ENCODE measurements at regions not wholly inside any gene's neighbourhood (a gene's known extent, or its start where the extent isn't known, plus 50 kb on each side); places are given as distances from the start of the nearest gene placed in this dataset.
"Not testable (repeated sequence)": the region's sequence is repeated elsewhere in the genome, so short reads cannot be mapped to it uniquely, and the experiment has no call there.

- no peaks in the 10 kb centered on the region for H3K9me3 ChIP-seq (replicated peaks; ENCODE audit: control insufficient read depth, low read depth, low read length)
- no peak for DNase-seq
- H3K4me3 ChIP-seq (ENCODE audit: low read length): no peak overlapping the region
- no peaks in the 10 kb centered on the region for H3K36me3 ChIP-seq (ENCODE audit: control insufficient read depth, insufficient read depth, low read length)
- no peaks in the 10 kb centered on the region for H3K27me3 ChIP-seq (ENCODE audit: control insufficient read depth, insufficient read depth, low read length)
- no peaks in the 10 kb centered on the region for H3K4me1 ChIP-seq (ENCODE audit: control insufficient read depth, insufficient read depth, low read length)
- no peak overlapping the region for H3K27ac ChIP-seq (ENCODE audit: low read length)
- 100% methylated on average over 1 of the region's 1 CpG for WGBS (ENCODE audit: insufficient coverage)
Observed at GRCh38 chr1:172727956-172728603, 69.2 kb downstream of the FASLG start.

DNA sequence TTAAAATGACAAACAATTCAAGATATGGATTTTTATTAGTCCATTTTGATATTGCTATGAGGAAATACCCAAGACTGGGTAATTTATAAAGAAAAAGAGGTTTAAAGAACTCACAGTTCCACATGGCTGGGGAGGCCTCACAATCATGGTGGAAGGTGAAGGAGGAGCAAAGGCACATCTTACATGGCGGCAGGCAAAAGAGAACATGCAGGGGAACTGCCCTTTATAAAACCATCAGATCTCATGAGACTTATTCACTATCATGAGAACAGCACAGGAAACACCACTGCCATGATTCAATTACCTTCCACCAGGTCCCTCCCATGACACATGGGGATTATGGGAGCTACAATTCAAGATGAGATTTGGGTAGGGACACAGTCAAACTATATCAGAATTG lies 69.8 kb downstream of the FASLG start:
- H3K27me3 ChIP-seq (ENCODE audit: control insufficient read depth, insufficient read depth, low read length); H3K36me3 ChIP-seq (ENCODE audit: control insufficient read depth, insufficient read depth, low read length); H3K27ac ChIP-seq (ENCODE audit: low read length); DNase-seq; H3K4me1 ChIP-seq (ENCODE audit: control insufficient read depth, insufficient read depth, low read length); H3K9me3 ChIP-seq (replicated peaks; ENCODE audit: control insufficient read depth, low read depth, low read length); H3K4me3 ChIP-seq (ENCODE audit: low read length): not testable (repeated sequence)
- no CpG with 5 or more reads among the region's 1 CpG for WGBS (ENCODE audit: insufficient coverage)

- Histone ChIP-seq H3K27me3 (ENCODE audit: control insufficient read depth, insufficient read depth, low read length) (no peaks in the 10 kb centered on the region), H3K27ac (ENCODE audit: low read length) (no peak overlapping the region), H3K4me1 (ENCODE audit: control insufficient read depth, insufficient read depth, low read length) (no peaks in the 10 kb centered on the region), H3K36me3 (ENCODE audit: control insufficient read depth, insufficient read depth, low read length) (no peaks in the 10 kb centered on the region), H3K4me3 (ENCODE audit: low read length) (no peak overlapping the region), H3K9me3 (replicated peaks; ENCODE audit: control insufficient read depth, low read depth, low read length) (no peaks in the 10 kb centered on the region)
- no peak for DNase-seq
- WGBS (ENCODE audit: insufficient coverage): no CpG with 5 or more reads among the region's 3 CpGs
Observed at GRCh38 chr1:172732427-172732826, 73.5 kb downstream of the FASLG start.

GRCh38 chr1:172733815-172734214 lies 74.9 kb downstream of the FASLG start:
- Histone ChIP-seq H3K27me3 (ENCODE audit: control insufficient read depth, insufficient read depth, low read length) (no peaks in the 10 kb centered on the region), H3K4me1 (ENCODE audit: control insufficient read depth, insufficient read depth, low read length) (no peaks in the 10 kb centered on the region), H3K4me3 (ENCODE audit: low read length) (no peak overlapping the region), H3K9me3 (replicated peaks; ENCODE audit: control insufficient read depth, low read depth, low read length) (no peaks in the 10 kb centered on the region), H3K27ac (ENCODE audit: low read length) (no peak overlapping the region), H3K36me3 (ENCODE audit: control insufficient read depth, insufficient read depth, low read length) (no peaks in the 10 kb centered on the region)
- DNase-seq: peak; percentile 7

DNA sequence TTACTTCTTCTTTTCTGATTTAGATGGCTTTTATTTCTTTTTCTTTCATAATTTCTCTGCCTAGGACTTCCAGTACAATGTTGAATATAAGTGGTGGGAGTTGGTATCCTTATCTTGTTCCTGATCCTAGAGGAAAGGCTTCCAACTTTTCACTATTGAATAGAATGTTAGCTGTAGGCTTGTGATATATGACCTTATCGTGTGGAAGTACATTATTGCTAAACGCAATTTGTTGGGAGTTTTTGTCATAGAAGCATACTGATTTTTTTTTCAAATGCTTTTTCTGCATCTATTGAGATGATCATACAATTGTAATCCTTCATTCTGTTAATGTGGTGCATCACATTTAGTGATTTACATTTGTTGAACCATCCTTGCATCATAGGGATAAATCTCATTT lies 79.5 kb downstream of the FASLG start:
- Histone ChIP-seq H3K9me3 (replicated peaks; ENCODE audit: control insufficient read depth, low read depth, low read length) (no peaks in the 10 kb centered on the region), H3K36me3 (ENCODE audit: control insufficient read depth, insufficient read depth, low read length) (no peaks in the 10 kb centered on the region), H3K4me1 (ENCODE audit: control insufficient read depth, insufficient read depth, low read length) (no peaks in the 10 kb centered on the region), H3K4me3 (ENCODE audit: low read length) (no peak overlapping the region), H3K27ac (ENCODE audit: low read length) (no peak overlapping the region), H3K27me3 (ENCODE audit: control insufficient read depth, insufficient read depth, low read length) (no peaks in the 10 kb centered on the region)
- no peak for DNase-seq
- WGBS (ENCODE audit: insufficient coverage): no CpG with 5 or more reads among the region's 2 CpGs

- no peak overlapping the region for H3K27ac ChIP-seq (ENCODE audit: low read length)
- no peak overlapping the region for H3K4me3 ChIP-seq (ENCODE audit: low read length)
- DNase-seq: peak; percentile 42
- H3K9me3 ChIP-seq (replicated peaks; ENCODE audit: control insufficient read depth, low read depth, low read length): no peaks in the 10 kb centered on the region
- no peaks in the 10 kb centered on the region for H3K27me3 ChIP-seq (ENCODE audit: control insufficient read depth, insufficient read depth, low read length)
- WGBS (ENCODE audit: insufficient coverage): 34% methylated on average over 5 of the region's 8 CpGs
- no peaks in the 10 kb centered on the region for H3K4me1 ChIP-seq (ENCODE audit: control insufficient read depth, insufficient read depth, low read length)
- no peaks in the 10 kb centered on the region for H3K36me3 ChIP-seq (ENCODE audit: control insufficient read depth, insufficient read depth, low read length)
Observed at GRCh38 chr1:172742599-172743500, 83.9 kb downstream of the FASLG start.

DNA sequence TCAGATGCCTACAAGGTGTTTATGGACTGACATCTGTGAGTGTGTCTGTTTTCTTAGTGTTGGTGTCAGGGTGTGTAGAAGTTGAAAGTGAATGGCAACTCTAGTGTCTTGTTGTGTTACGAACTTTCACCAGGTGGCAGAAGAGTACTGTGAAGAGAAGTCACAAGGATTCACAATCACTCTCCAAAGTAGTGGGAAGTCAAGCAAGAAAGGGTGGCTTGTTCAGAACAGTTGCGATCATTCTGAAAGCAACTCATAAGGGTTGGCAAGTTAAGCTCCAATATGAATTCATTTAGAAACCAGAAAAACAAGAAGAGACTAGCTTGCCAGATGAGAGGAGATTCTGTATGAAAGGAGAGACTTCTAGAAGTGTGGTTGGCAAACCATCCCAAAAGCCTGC lies 86.1 kb downstream of the FASLG start:
- no peak overlapping the region for H3K4me3 ChIP-seq (ENCODE audit: low read length)
- no peaks in the 10 kb centered on the region for H3K36me3 ChIP-seq (ENCODE audit: control insufficient read depth, insufficient read depth, low read length)
- H3K27ac ChIP-seq (ENCODE audit: low read length): no peak overlapping the region
- no peaks in the 10 kb centered on the region for H3K27me3 ChIP-seq (ENCODE audit: control insufficient read depth, insufficient read depth, low read length)
- no peaks in the 10 kb centered on the region for H3K9me3 ChIP-seq (replicated peaks; ENCODE audit: control insufficient read depth, low read depth, low read length)
- 0% methylated on average over 1 of the region's 2 CpGs for WGBS (ENCODE audit: insufficient coverage)
- DNase-seq: peak; percentile 69
- H3K4me1 ChIP-seq (ENCODE audit: control insufficient read depth, insufficient read depth, low read length): no peaks in the 10 kb centered on the region

DNA sequence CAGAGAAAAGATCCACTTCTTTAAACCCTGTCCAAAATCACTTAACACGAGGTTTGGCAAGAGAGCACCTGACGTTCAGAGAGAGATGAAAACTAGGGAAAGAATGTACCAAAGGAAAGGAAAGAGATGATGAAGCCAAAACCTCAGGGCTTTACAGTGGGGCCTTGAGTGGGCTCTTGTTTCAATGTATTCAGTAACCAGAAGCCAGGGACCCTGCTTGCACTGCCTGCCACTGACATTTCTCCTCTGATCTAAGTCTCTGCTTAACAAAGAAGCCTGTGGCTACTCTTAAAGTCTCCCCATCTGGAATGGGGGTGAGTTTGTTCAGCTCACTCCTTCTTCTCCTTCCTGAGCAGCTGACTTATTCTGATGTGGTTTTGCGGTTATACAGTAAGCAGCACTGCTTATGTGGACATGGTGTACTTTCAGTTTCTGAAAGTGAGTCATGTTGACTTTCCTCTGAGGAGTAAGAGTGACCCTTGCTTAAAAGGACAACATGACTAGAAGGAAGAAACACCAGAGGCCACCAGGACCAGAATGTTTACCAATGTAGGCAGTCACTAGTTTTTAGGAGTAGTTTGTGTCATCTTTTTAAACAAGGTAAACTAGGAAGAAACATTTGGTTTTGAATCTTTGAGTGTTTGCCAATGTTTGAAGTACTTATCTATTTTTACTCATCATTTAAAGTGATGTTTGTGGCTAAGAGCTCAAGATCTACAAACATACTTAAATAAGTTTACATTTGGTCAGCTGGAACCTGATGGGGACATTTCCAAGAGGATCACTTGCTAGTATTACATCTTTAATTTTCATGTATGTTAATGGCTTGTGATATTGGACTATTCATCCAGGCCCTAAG lies 87.4 kb downstream of the FASLG start:
- WGBS (ENCODE audit: insufficient coverage): no CpG with 5 or more reads among the region's 3 CpGs
- peak; percentile 80 for DNase-seq

DNA sequence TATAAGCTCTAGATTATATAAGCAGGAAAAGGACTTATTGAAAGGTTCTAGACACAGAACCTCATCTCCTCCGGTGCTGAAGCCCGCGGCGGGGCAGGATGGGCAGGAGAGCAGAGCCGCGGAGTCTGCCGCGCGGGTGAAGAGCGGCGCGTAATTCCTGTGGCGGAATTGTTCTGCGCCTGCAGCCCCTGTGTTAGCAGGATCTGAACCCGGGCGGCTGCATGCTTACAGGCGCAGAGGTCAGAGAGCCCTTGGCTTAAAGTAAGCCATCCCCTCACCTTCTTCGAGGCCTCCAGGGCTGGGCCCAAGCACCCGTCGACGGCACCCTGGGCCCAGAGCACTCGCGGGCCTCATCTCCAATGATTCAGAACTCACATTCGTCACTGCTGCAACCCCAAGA lies 89.3 kb downstream of the FASLG start:
- Histone ChIP-seq H3K4me1 (ENCODE audit: control insufficient read depth, insufficient read depth, low read length) (no peaks in the 10 kb centered on the region), H3K36me3 (ENCODE audit: control insufficient read depth, insufficient read depth, low read length) (no peaks in the 10 kb centered on the region), H3K27me3 (ENCODE audit: control insufficient read depth, insufficient read depth, low read length) (no peaks in the 10 kb centered on the region), H3K9me3 (replicated peaks; ENCODE audit: control insufficient read depth, low read depth, low read length) (no peaks in the 10 kb centered on the region), H3K27ac (ENCODE audit: low read length) (no peak overlapping the region), H3K4me3 (ENCODE audit: low read length) (no peak overlapping the region)
- DNase-seq: no peak
- WGBS (ENCODE audit: insufficient coverage): 94% methylated on average over 24 of the region's 24 CpGs

More for the DNA sequence above, 87.4 kb downstream of the FASLG start:
- Histone ChIP-seq H3K4me1 (ENCODE audit: control insufficient read depth, insufficient read depth, low read length) (no peaks in the 10 kb centered on the region), H3K36me3 (ENCODE audit: control insufficient read depth, insufficient read depth, low read length) (no peaks in the 10 kb centered on the region), H3K4me3 (ENCODE audit: low read length) (no peak overlapping the region), H3K9me3 (replicated peaks; ENCODE audit: control insufficient read depth, low read depth, low read length) (no peaks in the 10 kb centered on the region), H3K27me3 (ENCODE audit: control insufficient read depth, insufficient read depth, low read length) (no peaks in the 10 kb centered on the region), H3K27ac (ENCODE audit: low read length) (no peak overlapping the region)

DNA sequence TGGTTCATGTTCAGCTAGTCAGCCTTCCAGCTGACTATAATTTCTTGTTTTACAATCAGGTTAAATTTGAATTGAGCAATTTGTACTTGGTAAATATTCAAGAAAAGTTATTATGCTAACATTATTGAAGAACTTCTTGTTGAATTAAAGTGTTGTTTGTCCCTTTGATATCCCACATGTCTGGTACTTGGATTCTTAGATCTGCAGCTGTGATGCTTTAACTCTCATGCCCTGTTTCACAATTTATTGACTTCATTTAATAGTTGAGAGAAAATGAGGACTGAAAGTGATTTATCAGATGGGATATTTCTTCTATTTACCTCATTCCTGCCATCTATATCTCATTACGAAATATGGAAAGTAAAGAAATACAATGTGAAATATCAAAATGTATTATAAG lies 92.8 kb downstream of the FASLG start:
- H3K27ac ChIP-seq (ENCODE audit: low read length): no peak overlapping the region
- no CpG with 5 or more reads among the region's 1 CpG for WGBS (ENCODE audit: insufficient coverage)
- no peaks in the 10 kb centered on the region for H3K27me3 ChIP-seq (ENCODE audit: control insufficient read depth, insufficient read depth, low read length)

More for the DNA sequence above, 92.8 kb downstream of the FASLG start:
- H3K4me1 ChIP-seq (ENCODE audit: control insufficient read depth, insufficient read depth, low read length): no peaks in the 10 kb centered on the region
- H3K9me3 ChIP-seq (replicated peaks; ENCODE audit: control insufficient read depth, low read depth, low read length): no peaks in the 10 kb centered on the region
- DNase-seq: no peak
- no peak overlapping the region for H3K4me3 ChIP-seq (ENCODE audit: low read length)
- no peaks in the 10 kb centered on the region for H3K36me3 ChIP-seq (ENCODE audit: control insufficient read depth, insufficient read depth, low read length)

Data from muscle of leg (tissue), 3 donors.